ENCODE measurements at regions not wholly inside any gene's neighbourhood (a gene's known extent, or its start where the extent isn't known, plus 50 kb on each side); places are given as distances from the start of the nearest gene placed in this dataset.
A peak's percentile ranks its signal among the peaks of the same experiment; 100 is the strongest.

DNA sequence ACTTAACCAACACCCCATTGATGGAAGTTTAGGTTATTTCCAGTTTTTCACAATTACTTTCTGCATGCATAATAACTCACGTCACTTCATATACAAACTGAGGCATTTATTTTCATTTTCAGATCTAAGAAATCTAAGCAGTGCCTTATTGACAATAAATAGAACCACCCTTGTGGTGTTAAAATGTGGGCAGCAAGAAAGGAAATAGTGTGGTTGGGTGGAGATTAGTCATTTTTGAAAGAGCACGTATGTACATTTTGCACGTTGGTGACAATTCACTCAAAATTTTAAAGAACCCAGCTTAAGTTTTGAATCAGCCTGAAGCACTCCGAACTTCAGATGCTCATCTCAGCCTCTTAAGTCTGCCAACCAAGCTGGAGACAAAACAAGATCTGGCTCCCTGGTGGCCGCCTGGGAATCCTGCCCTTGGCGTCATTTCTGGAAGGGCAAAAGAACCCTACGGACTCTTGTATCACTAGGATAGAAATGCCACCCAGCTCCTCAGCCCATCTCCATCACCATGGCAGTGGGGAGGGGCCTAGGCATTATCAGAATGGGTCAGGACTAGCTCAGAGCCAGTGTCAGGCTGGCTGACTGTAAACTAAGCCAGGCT, 89.5 kb upstream of the BCL2L14 start (continued):
- TF ChIP-seq, protein P1, sequence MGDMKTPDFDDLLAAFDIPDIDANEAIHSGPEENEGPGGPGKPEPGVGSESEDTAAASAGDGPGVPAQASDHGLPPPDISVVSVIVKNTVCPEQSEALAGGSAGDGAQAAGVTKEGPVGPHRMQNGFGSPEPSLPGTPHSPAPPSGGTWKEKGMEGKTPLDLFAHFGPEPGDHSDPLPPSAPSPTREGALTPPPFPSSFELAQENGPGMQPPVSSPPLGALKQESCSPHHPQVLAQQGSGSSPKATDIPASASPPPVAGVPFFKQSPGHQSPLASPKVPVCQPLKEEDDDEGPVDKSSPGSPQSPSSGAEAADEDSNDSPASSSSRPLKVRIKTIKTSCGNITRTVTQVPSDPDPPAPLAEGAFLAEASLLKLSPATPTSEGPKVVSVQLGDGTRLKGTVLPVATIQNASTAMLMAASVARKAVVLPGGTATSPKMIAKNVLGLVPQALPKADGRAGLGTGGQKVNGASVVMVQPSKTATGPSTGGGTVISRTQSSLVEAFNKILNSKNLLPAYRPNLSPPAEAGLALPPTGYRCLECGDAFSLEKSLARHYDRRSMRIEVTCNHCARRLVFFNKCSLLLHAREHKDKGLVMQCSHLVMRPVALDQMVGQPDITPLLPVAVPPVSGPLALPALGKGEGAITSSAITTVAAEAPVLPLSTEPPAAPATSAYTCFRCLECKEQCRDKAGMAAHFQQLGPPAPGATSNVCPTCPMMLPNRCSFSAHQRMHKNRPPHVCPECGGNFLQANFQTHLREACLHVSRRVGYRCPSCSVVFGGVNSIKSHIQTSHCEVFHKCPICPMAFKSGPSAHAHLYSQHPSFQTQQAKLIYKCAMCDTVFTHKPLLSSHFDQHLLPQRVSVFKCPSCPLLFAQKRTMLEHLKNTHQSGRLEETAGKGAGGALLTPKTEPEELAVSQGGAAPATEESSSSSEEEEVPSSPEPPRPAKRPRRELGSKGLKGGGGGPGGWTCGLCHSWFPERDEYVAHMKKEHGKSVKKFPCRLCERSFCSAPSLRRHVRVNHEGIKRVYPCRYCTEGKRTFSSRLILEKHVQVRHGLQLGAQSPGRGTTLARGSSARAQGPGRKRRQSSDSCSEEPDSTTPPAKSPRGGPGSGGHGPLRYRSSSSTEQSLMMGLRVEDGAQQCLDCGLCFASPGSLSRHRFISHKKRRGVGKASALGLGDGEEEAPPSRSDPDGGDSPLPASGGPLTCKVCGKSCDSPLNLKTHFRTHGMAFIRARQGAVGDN (IDR thresholded peaks at IDR 0.05): peak; percentile 91; the same call in 1 of the 2 replicates
- TF ChIP-seq BMI1 (IDR thresholded peaks at IDR 0.05; ENCODE audit: borderline replicate concordance) (peak; percentile 88), NBN (IDR thresholded peaks at IDR 0.05) (peak; percentile 91), EGR1 (IDR thresholded peaks at IDR 0.05; ENCODE audit: borderline replicate concordance in 1 of 2, low read depth in 2 of 2, low read length in 2 of 2) (0 out of 3 replicates have a peak, but pooled peaks of 1 of the 2 experiments have one; percentile 52), GATAD2B (conservative IDR thresholded peaks at IDR 0.05; ENCODE audit: low read depth) (no peak; the same call in 1 of the 2 replicates), POLR2AphosphoS5 (IDR thresholded peaks at IDR 0.05; ENCODE audit: low read length) (peak; percentile 23; the same call in 1 of the 2 replicates), TARDBP (IDR thresholded peaks at IDR 0.05; ENCODE audit: borderline replicate concordance) (no peak), SREBF1 (IDR thresholded peaks at IDR 0.05; ENCODE audit: low read length) (no peak; the same call in 1 of the 2 replicates), PAX5 (IDR thresholded peaks at IDR 0.05; ENCODE audit: borderline replicate concordance, low read depth, low read length) (peak; percentile 84), ESRRA (IDR thresholded peaks at IDR 0.05; ENCODE audit: low read length) (no peak), RUNX3 (IDR thresholded peaks at IDR 0.05; ENCODE audit: low read length) (peak; percentile 99)
- TF ChIP-seq, protein P2, sequence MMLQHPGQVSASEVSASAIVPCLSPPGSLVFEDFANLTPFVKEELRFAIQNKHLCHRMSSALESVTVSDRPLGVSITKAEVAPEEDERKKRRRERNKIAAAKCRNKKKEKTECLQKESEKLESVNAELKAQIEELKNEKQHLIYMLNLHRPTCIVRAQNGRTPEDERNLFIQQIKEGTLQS (IDR thresholded peaks at IDR 0.05; ENCODE audit: borderline replicate concordance, extremely low read depth, low read depth, low read length): no peak
- TF ChIP-seq, protein P3, sequence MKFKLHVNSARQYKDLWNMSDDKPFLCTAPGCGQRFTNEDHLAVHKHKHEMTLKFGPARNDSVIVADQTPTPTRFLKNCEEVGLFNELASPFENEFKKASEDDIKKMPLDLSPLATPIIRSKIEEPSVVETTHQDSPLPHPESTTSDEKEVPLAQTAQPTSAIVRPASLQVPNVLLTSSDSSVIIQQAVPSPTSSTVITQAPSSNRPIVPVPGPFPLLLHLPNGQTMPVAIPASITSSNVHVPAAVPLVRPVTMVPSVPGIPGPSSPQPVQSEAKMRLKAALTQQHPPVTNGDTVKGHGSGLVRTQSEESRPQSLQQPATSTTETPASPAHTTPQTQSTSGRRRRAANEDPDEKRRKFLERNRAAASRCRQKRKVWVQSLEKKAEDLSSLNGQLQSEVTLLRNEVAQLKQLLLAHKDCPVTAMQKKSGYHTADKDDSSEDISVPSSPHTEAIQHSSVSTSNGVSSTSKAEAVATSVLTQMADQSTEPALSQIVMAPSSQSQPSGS (IDR thresholded peaks at IDR 0.05; ENCODE audit: low read length): peak; percentile 96
- TF ChIP-seq, protein P4, sequence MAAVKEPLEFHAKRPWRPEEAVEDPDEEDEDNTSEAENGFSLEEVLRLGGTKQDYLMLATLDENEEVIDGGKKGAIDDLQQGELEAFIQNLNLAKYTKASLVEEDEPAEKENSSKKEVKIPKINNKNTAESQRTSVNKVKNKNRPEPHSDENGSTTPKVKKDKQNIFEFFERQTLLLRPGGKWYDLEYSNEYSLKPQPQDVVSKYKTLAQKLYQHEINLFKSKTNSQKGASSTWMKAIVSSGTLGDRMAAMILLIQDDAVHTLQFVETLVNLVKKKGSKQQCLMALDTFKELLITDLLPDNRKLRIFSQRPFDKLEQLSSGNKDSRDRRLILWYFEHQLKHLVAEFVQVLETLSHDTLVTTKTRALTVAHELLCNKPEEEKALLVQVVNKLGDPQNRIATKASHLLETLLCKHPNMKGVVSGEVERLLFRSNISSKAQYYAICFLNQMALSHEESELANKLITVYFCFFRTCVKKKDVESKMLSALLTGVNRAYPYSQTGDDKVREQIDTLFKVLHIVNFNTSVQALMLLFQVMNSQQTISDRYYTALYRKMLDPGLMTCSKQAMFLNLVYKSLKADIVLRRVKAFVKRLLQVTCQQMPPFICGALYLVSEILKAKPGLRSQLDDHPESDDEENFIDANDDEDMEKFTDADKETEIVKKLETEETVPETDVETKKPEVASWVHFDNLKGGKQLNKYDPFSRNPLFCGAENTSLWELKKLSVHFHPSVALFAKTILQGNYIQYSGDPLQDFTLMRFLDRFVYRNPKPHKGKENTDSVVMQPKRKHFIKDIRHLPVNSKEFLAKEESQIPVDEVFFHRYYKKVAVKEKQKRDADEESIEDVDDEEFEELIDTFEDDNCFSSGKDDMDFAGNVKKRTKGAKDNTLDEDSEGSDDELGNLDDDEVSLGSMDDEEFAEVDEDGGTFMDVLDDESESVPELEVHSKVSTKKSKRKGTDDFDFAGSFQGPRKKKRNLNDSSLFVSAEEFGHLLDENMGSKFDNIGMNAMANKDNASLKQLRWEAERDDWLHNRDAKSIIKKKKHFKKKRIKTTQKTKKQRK (IDR thresholded peaks at IDR 0.05; ENCODE audit: low read depth, low read length): no peak
- TF ChIP-seq, protein P5, sequence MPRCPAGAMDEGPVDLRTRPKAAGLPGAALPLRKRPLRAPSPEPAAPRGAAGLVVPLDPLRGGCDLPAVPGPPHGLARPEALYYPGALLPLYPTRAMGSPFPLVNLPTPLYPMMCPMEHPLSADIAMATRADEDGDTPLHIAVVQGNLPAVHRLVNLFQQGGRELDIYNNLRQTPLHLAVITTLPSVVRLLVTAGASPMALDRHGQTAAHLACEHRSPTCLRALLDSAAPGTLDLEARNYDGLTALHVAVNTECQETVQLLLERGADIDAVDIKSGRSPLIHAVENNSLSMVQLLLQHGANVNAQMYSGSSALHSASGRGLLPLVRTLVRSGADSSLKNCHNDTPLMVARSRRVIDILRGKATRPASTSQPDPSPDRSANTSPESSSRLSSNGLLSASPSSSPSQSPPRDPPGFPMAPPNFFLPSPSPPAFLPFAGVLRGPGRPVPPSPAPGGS (IDR thresholded peaks at IDR 0.05; ENCODE audit: borderline replicate concordance, insufficient read depth, low read depth, low read length, poor library complexity, severe bottlenecking): peak; percentile 63
- TF ChIP-seq, protein P6, sequence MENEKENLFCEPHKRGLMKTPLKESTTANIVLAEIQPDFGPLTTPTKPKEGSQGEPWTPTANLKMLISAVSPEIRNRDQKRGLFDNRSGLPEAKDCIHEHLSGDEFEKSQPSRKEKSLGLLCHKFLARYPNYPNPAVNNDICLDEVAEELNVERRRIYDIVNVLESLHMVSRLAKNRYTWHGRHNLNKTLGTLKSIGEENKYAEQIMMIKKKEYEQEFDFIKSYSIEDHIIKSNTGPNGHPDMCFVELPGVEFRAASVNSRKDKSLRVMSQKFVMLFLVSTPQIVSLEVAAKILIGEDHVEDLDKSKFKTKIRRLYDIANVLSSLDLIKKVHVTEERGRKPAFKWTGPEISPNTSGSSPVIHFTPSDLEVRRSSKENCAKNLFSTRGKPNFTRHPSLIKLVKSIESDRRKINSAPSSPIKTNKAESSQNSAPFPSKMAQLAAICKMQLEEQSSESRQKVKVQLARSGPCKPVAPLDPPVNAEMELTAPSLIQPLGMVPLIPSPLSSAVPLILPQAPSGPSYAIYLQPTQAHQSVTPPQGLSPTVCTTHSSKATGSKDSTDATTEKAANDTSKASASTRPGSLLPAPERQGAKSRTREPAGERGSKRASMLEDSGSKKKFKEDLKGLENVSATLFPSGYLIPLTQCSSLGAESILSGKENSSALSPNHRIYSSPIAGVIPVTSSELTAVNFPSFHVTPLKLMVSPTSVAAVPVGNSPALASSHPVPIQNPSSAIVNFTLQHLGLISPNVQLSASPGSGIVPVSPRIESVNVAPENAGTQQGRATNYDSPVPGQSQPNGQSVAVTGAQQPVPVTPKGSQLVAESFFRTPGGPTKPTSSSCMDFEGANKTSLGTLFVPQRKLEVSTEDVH (IDR thresholded peaks at IDR 0.05; ENCODE audit: low read depth, partially characterized antibody): peak; percentile 75

Measured in GM12878 (cell line).